ENCODE measurements at regions not wholly inside any gene's neighbourhood (a gene's known extent, or its start where the extent isn't known, plus 50 kb on each side); places are given as distances from the start of the nearest gene placed in this dataset.
"Not testable (repeated sequence)": the region's sequence is repeated elsewhere in the genome, so short reads cannot be mapped to it uniquely, and the experiment has no call there.

DNA sequence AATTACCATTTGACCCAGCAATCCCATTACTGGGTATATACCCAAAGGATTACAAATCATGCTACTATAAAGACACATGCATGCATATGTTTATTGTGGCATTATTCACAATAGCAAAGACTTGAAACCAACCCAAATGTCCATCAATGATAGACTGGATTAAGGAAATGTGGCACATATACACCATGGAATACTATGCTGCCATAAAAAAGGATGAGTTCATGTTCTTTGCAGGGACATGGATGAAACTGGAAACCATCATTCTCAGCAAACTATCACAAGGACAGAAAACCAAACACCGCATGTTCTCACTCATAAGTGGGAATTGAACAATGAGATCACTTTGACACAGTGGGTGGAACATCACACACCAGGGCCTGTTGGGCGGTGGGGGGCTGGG lies 83.9 kb upstream of the MAP3K1 start:
- not testable (repeated sequence) for DNase-seq

DNA sequence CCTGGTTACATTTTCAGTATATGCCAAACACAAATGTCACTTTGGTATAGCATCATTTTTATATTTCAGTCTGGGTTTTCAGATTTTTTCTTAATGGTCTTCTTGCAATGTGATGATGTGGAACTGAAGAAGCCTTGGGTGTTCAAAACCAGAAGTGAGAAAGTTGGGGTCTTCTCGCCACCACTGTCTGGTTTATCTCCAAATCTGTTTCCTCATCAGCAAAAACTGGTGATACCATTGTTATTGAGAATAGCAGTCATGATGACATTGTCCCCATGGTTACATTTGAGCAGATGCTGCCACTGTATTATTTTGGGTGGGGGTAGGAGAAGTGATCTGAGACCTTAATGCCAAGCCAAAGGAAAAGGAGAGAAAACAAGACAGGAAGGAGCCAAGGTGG lies 85.9 kb upstream of the MAP3K1 start:
- peak in 1 of 5 experiments; percentile 91 for DNase-seq

DNA sequence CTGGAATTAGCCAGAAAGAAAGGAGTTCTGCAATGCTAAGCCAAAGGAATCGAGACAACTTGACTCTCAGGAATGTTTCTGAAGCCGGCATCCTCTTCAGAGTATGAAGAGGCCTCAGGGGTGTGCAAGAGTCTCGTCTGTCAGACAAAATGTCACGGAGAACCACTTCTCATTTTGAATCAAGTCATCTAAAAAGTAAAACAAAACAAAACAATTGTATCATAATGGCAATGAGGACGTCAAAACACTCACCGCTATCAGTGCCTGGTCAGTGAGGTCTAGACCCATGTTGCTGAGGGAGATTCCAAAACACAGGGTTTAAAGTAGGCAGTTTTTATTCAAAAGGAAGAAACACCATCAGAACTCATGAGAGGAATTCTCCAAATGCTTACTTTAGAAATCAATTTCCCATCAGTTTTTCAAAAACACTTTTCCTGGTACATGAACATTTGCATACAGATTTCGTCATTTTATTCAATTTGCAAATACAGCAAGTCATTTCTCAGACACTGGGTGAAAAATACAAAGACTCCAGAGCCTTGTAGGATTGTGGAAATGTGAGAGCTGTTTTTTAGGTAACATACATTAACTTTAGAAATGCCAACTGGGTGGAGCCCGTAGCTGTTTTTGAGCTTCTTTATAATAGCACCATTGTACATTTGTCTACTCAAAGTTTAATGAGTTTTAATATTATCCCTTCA lies 89.5 kb upstream of the MAP3K1 start:
- DNase-seq: no peak

DNA sequence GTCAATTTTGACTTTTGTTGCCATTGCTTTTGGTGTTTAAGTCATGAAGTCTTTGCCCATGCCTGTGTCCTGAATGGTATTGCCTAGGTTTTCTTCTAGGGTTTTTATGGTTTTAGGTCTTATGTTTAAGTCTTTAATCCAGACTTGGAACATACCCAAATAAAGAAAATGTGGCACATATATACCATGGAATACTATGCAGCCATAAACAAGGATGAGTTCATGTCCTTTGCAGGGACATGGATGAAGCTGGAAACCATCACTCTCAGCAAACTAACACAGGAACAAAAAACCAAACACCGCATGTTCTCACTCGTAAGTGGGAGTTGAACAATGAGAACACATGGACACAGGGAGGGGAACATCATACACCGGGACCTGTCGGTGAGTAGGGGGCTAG lies 90.5 kb upstream of the MAP3K1 start:
- not testable (repeated sequence) for DNase-seq

DNA sequence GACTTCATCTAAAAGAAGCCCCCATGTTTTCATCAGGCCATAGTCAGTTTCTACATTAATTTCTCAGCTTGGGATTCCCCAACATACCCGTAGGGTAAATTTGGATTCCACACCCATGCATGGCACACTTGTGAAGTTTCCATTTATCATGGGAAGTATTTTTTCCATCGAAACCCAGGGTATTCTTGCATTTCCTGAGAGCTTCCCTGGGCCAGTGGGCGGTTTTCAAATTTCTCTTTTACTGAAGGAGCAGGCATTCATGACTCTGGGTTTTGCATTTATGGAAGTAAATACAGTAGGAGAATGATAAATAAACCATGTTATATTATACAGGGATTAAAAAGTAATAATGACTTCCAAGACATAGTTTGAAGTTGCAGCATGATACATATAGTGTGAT lies 93.0 kb upstream of the MAP3K1 start:
- DNase-seq: no peak

DNA sequence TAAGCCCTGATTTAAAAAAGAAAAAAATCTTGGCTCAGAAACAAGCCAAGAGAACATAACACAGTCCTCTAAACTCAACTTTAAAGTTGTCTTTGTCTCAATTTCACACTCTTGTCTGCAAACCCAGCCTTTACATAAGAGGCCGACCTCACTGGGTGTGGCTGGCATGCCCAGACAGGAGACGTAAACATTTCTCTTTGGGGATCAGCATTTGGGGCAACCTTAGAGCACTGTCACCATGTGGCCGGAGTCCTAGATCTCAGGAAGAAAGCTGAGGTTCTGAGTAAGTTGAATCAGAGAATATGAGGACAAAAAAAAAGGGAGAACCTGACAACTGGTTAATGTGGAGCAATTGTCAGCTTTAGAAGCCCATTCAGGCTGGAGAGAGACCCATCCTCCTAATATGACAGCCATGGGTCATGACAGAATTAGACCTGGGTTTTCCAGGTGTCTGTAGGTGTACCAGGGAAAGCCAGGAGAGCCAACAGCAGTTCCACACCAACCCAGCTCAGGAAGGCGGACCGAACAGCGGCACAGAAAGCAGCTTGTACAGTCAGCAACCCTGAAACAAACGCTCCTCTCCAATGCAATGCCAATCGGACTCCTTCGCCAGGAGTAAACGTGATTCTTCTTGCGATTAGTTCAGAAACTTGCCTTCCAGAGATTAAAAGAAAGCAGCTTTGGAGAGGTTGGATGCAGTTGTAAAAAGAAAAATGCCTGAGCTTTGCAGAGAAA lies 97.9 kb upstream of the MAP3K1 start:
- no peak for DNase-seq

DNA sequence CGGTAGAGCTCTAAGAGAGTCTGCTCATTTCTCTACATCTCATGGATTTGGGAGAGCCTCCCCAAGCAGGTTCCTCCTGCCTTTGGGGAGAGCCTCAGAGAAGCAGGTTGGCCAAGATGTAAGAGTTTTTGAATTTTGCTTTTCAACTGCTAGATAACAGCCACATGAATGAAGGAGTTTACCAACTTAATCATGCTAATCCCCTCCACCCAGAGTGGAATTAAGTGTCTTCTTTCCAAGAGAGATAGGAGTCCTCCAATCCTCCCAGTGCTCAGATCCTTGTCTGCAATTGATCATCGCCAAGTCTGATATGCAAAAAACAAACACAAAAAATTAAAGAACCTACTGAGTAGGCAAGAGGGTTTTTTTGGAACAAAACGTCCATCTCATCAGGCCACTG lies 99.4 kb upstream of the MAP3K1 start:
- no peak for DNase-seq

DNA sequence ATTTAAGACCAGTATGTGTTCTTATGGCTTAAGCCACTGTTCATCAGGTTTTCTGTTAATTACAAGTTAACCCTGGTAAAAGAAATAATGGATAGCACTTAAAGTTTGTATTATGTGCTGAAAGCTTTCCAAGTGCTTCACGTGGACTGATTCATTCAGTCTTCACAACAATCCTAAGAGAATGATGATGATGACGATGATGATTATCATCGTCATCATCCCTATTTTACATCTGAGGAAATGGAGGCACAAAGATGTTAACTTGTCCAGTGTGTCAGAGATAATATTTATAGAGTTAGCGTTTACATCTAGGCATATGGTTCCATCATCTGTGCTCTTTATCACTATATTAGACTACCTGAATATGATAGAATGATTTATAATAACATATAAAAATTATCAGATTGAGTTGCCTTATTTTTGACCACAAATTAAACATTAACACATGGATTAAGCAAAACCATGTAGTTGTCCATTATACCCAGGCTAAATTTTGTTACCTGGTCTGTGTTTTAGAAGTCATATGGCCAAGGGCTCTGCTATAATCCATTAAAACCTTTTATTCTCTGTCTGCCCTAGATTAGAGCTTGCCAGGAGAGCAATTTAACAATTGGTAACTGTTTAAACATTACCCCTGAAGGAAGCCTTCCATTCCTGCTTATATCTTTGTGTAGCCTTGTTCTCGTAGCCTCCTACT lies 102.3 kb upstream of the MAP3K1 start:
- no peak for DNase-seq

DNA sequence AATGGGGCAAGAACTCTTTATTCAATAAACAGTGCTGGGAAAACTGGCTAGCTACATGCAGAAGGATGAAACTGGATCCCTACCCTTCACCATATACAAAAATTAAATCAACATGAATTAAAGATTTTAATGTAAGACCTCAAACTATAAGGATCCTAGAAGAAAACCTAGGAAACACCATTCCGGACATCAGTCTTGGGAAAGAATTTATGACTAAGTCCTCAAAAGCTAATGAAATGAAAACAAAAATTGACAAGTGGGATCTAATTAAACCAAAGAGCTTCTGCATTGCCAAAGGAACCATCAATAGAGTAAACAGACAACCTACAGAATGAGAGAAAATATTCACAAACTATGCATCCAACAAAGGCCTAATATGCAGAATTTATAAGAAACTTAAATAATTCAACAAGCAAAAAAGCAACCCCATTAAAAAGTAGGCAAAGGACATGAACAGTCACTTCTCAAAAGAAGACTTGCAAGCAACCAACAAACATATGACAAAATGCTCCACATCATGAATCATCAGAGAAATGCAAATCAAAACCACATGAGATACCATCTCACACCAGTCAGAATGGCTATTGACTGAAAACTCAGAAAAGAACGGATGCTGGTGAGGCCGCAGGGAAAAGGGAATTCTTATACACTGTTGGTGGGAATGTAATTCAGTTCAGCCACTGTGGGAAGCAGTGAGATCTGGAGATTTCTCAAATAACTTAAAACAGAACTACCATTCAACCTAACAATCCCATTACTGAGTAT lies 104.3 kb upstream of the MAP3K1 start:
- DNase-seq: peak in 2 of 5 experiments; percentile 6 to 81

DNA sequence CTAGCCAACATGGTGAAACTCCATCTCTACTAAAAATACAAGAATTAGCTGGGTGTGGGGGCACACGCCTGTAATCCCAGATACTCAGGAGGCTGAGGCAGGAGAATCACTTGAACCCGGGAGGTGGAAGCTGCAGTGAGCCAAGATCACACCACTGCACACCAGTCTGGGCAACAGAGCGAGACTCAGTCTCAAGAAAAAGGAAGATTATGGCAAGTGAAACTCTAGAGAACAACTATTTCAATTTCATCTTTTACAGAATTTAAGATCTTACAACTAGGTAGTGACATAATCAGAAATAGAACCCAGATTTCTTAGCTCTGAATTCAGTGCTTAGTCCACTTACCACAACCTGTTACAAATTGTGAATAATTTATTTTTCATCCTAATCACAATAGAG lies 108.8 kb upstream of the MAP3K1 start:
- no peak for DNase-seq

DNA sequence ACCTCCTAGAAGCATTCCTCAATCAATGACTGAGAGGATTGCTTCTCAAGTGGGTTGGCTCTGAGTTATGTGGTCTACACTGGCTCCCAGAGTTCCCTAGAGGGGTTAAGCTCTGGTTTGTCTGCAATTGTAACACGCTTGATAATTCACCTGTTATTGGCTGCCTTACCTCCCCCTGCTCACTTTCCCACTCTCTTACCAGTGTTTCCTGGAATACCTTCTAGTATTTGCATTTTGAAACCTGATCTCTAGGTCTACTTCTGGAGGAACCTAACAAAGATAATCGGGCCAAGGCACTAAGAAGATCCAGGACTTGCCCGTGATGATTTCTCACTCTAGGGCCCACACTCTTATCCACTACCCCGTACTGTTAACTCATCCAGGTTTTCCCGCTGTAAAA lies 110.1 kb upstream of the MAP3K1 start:
- no peak for DNase-seq

DNA sequence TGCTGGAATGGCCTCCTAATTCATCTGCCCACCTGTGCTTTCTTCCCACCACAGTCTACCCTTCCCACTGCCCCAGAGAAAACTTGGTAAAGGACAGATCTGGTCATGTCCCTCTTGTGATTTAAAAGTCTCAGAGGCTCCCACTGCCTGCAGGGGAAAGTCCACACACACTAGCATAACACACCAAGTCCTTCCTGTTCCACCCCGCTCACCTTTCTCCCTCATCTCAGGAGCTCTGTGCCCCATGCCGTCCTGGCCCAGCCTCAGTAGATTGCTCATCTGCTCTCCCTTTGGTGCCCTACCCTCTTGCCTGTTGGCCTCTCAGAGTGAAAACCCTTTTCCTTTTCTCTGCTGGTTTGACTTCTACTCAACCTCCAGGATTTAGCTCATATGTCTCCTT lies 111.4 kb upstream of the MAP3K1 start:
- no peak for DNase-seq

DNA sequence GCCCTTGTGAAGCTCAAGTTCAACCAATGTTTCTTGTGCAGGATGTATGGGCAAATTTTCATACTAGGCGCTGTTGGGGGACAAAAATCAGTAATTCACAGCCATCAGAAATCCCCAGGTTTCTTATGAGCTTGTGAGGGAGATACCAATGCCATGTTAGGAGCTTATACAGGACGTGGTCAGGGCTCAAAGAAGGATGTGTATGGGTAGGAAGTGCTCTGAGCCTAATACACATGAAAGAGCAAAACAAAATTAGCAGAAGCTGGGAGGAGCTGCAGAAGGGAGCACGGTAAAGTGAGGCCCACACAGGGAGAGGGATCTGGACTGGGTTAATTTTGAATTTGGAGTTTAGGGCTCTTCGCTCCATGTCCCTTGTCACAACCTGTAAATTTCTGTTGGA lies 114.6 kb upstream of the MAP3K1 start:
- peak in 1 of 5 experiments; percentile 80 for DNase-seq

DNA sequence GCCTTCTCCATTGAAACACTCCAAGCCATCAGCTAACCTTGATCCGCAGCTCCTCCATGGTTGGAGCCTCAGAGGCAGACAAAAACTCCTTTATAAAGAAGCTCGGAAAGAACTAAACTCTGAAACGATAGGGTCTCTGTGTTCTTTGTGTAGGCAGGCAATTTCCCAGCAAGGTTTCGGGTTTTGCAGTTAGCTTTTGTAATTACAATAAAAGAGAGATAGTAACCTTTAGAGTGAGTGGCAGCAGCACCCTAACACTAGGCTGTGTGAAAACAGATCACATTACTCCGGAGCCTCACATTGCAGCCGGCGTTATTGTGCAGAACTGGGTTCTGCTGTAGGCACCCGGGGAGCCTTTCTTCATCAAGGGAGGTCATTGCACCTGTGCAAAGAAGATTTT lies 115.8 kb upstream of the MAP3K1 start:
- peak in 1 of 5 experiments; percentile 46 for DNase-seq

DNA sequence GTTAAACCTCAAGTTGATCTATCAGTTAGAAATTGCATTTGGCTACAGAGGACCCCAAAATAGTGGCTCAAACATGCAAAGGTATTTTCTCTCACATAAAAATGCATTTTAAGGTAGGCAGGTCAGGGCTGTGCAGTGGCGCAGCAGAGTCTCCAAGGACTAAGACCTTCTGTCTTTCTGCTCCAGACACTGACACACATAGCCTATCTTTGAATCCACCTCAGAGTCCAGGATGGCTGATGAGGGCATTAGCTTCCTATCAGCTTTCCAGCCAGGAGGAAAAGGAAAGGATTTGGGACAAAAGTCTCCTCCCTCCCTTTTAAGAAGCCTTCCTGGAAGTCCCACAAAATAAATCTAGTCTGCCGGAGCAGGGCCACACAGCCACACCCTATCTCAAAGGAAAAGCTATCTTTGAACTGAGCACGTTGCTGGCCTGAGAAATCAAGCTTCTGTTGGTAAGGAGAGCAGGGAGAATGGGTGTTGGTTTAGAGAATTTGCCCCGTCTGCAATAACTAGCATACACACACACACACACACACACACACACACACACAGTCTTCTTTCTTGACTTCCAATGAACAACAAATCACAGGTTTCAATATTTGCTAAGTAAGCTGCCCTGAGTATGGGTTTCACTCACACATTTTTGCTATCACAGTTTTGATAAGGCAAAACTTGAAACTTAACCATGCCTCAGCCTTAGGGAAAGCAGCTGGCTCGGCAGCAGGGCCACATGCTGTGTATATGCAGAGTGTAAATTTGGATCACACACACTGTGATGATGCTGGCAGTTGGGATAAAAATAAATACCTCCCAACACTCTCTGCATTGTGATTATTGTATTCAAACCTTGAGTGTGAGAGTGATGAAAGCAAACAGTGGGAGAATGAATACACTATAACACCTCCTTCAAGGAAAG lies 116.6 kb upstream of the MAP3K1 start:
- peak in 1 of 5 experiments; percentile 95 for DNase-seq

DNA sequence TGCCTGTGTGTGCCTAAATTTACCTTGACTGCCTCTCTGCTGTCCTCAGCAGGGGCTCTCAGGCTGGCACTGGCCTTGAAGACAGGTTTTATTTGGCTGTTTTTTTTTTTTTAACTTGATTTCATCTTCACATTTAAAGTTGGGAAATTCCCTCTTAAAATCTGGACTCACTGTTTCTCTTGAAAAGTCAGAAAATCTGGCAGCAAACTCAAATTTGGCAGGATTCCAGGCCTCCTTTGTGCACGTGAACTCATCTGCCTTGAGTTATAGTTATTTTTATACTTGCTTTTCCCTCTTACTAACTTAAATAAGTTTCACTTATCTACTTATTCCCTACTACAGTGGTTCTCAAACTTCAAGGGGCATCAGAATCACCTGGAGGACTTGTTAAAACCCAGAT lies 118.4 kb upstream of the MAP3K1 start:
- no peak for DNase-seq

DNA sequence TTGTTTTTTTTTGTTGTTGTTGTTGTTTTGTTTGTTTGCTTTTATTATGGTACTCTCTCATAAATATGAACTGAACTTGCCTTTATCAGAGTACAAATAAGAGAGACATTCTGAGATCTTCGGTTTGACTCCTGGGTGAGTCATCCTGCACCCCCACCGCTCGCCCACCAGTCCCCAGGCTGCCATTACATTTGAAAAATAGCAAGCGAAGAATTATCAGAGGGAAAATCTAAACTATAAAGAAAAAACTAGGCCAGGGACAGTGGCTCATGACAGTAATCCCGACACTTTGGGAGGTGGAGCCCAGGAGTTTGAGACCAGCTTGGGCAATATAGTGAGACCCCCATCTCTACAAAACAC lies 122.1 kb upstream of the MAP3K1 start:
- peak in 3 of 5 experiments; percentile 16 to 78 (median 62) for DNase-seq

DNA sequence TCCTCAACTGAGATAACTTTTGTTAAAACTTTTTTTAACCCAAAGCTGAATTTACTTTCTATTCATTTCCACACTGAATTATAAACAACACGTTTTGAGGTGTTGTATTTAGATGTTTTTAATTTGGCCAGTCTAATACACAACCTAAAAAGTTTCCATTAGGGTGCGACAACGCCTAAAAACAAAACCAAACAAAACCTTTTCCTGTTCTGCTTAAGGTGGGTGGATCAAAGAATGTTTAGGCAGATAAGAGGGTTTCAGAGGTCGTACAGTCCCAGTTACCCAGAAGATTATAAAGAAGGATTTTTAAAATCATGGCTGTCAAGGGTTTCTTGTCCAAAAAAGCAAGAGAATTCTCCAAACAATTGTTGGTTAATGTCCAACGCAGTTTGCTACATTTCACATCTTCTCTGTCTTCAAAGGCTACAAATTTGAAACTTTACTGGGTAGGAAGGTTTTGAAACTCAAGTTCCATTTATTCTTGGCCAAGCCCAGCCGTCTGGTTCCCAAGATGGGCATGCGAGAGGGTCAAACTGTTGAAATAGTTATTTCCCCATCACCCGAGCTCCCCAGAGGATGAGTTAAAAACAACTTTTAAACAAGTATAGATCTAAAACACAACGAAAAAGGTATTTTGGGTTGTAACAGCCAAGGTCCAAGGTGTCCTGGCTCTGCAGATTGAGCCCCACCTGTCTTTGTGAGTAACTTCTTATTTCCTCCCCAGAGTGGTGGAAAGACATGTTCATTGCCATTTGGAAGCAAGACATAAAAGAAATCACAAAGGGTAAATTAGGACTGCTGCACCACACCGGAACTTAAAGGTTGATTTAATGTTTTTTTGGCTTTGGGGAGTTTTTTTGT lies 122.8 kb upstream of the MAP3K1 start:
- peak in 1 of 5 experiments; percentile 57 for DNase-seq

DNA sequence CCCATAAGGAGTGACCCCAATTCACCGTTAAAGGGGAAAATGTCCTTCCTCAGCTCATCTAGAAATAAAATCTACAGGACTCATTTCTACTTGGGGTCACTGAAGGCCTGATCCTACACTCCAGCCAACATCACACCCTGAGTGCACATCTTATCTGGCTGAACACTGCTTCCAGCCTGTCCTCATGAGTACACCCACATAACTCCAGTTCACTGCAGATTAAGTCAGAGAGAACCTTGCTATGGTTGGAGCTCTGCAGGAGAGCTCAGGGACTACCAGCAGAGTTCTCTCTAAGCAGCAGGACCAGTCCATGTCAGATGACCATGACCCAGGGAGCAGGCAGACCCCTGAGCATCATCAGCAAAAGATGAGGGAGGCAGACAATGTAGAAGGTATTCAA lies 126.9 kb upstream of the MAP3K1 start:
- DNase-seq: peak in 1 of 5 experiments; percentile 31

DNA sequence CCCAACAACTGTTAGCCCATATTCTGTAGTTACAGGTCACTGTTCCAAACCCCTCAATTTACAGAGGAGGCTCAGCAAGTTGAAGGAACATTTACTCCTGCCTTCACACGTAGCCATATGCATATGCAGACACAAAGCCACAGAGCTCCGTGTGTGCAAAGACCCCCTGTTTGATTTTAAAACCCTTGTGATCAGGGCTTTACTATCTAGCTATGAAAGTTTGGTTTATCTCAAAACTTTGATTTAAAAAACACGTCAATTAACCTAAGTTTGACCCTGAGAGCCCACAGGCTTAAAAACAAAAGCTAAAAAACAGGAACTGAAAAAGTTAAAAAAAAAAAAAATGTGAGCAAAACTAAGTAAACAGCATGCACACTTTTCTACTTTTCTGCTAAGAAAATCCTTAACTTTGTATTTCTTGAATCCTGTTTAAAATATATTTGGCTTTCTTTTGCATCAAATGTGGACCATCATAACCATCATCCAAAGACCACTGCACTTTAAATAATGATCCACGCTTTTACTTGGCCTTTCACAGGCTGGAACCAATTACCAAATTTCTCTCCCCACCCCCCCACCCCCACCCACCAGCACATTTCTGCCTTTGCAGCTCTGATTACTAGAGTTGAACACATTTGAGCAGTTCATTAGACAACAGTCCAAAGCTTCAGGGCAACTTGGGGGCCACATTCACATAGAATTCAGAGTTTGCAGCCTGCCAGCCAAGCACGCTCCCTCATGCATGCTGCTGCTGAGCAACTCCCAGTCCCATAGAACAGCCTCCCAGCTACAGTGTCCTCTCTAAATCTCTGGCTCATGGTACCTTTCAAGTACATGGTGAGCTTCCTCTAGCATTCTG lies 128.8 kb upstream of the MAP3K1 start:
- peak in 1 of 5 experiments; percentile 54 for DNase-seq

Measured in T-helper 2 cell (primary cell).